IMR-90 (cell line): ENCODE measurements at regions not wholly inside any gene's neighbourhood (a gene's known extent, or its start where the extent isn't known, plus 50 kb on each side); places are given as distances from the start of the nearest gene placed in this dataset.

ENCODE experiments used
- CEBPB ChIP-seq: IDR thresholded peaks from 2 replicates; pipeline ENCODE4 v1.6.1; 2012; ENCODE audit warnings: low read depth, low read length, improper control_type of control experiment
- CHD1 ChIP-seq: IDR thresholded peaks from 2 replicates; pipeline ENCODE4 v1.6.1; 2012; ENCODE audit warnings: low read depth, low read length, improper control_type of control experiment
- FOS ChIP-seq: fragments of 150-350 bp; IDR thresholded peaks from 2 replicates; pipeline ENCODE4 v1.6.1; 2016; ENCODE audit warnings: low read depth, low read length
- MAFK ChIP-seq: IDR thresholded peaks from 2 replicates; pipeline ENCODE4 v1.6.1; 2012; ENCODE audit warnings: low read depth, low read length, improper control_type of control experiment
- MXI1 ChIP-seq: IDR thresholded peaks from 2 replicates; pipeline ENCODE4 v1.6.1; 2012; ENCODE audit warnings: low read depth, mild to moderate bottlenecking, low read length, moderate library complexity, borderline replicate concordance
- NFE2L2 ChIP-seq: fragments of 150-350 bp; IDR thresholded peaks from 2 replicates; pipeline ENCODE4 v1.6.1; 2016; ENCODE audit warnings: low read depth, mild to moderate bottlenecking, low read length
- POLR2A ChIP-seq: IDR thresholded peaks from 2 replicates; pipeline ENCODE4 v1.6.1; 2012; ENCODE audit warnings: mild to moderate bottlenecking, low read depth, low read length
- RAD21 ChIP-seq: IDR thresholded peaks from 2 replicates; pipeline ENCODE4 v1.6.1; 2012; ENCODE audit warnings: low read length, improper control_type of control experiment
- RCOR1 ChIP-seq: IDR thresholded peaks from 2 replicates; pipeline ENCODE4 v1.6.1; 2012; ENCODE audit warnings: mild to moderate bottlenecking, low read length, improper control_type of control experiment; ENCODE audit not compliant: insufficient replicate concordance
- RFX5 ChIP-seq: IDR thresholded peaks from 2 replicates; pipeline ENCODE4 v1.8.0; 2012; ENCODE audit warnings: low read depth, mild to moderate bottlenecking, low read length, moderate library complexity
- SMC3 ChIP-seq: fragments of 150-350 bp; IDR thresholded peaks from 2 replicates; pipeline ENCODE4 v1.6.1; 2016; ENCODE audit warnings: low read depth, mild to moderate bottlenecking, antibody characterized with exemption, low read length, moderate library complexity
- TF ChIP-seq, protein P1 (sequence below): conservative IDR thresholded peaks from 2 replicates; pipeline ENCODE4 v1.5.1; 2012; ENCODE audit warnings: mild to moderate bottlenecking, low read depth, low read length, improper control_type of control experiment
- TF ChIP-seq, protein P2 (sequence below): fragments of 150-350 bp; IDR thresholded peaks from 2 replicates; pipeline ENCODE4 v1.6.1; 2016; ENCODE audit warnings: low read depth, mild to moderate bottlenecking, low read length, moderate library complexity, borderline replicate concordance
- TF ChIP-seq, protein P3 (sequence below): fragments of 150-350 bp; IDR thresholded peaks from 2 replicates; pipeline ENCODE4 v1.6.1; 2017; ENCODE audit warnings: mild to moderate bottlenecking, antibody characterized with exemption, low read length, low read depth

DNA sequence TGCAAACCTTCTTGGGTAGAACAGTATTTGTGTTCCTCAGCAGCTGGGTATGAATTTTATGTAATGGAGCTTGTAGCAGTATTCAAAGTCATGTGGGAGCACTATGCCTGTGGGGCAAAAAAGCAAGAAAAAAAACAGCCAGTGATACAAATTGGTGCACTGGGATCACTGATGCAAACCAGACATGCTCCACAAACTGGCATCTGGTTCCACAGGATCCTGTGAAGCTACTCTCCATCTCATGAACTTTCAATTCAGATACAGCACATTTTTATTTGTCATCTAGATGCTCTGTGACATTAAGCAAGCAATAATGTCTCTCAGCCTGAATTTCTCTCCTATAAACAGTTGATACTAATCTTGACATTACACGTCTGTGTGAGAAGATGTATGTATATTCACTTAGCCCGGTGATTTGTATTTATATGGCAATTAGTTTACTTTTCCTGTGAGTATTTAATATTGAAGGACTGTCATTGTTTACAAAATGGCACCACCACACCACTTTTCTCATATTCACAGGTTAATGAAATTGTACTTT, 208.5 kb upstream of the GRIA4 start:
- TF ChIP-seq, protein P1, sequence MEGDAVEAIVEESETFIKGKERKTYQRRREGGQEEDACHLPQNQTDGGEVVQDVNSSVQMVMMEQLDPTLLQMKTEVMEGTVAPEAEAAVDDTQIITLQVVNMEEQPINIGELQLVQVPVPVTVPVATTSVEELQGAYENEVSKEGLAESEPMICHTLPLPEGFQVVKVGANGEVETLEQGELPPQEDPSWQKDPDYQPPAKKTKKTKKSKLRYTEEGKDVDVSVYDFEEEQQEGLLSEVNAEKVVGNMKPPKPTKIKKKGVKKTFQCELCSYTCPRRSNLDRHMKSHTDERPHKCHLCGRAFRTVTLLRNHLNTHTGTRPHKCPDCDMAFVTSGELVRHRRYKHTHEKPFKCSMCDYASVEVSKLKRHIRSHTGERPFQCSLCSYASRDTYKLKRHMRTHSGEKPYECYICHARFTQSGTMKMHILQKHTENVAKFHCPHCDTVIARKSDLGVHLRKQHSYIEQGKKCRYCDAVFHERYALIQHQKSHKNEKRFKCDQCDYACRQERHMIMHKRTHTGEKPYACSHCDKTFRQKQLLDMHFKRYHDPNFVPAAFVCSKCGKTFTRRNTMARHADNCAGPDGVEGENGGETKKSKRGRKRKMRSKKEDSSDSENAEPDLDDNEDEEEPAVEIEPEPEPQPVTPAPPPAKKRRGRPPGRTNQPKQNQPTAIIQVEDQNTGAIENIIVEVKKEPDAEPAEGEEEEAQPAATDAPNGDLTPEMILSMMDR, result no peak
- no peak for TF ChIP-seq RAD21
- TF ChIP-seq CEBPB, result no peak
- TF ChIP-seq, protein P2, sequence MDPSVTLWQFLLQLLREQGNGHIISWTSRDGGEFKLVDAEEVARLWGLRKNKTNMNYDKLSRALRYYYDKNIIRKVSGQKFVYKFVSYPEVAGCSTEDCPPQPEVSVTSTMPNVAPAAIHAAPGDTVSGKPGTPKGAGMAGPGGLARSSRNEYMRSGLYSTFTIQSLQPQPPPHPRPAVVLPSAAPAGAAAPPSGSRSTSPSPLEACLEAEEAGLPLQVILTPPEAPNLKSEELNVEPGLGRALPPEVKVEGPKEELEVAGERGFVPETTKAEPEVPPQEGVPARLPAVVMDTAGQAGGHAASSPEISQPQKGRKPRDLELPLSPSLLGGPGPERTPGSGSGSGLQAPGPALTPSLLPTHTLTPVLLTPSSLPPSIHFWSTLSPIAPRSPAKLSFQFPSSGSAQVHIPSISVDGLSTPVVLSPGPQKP, result no peak
- TF ChIP-seq POLR2A, result no peak
- no peak for TF ChIP-seq NFE2L2
- no peak for TF ChIP-seq RCOR1
- TF ChIP-seq CHD1, result no peak
- no peak for TF ChIP-seq RFX5
- no peak for TF ChIP-seq FOS
- TF ChIP-seq MAFK, result no peak
- no peak for TF ChIP-seq SMC3
- no peak for TF ChIP-seq MXI1
- TF ChIP-seq, protein P3, sequence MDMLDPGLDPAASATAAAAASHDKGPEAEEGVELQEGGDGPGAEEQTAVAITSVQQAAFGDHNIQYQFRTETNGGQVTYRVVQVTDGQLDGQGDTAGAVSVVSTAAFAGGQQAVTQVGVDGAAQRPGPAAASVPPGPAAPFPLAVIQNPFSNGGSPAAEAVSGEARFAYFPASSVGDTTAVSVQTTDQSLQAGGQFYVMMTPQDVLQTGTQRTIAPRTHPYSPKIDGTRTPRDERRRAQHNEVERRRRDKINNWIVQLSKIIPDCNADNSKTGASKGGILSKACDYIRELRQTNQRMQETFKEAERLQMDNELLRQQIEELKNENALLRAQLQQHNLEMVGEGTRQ, result no peak
